Fibroblast of lung (primary cell): ENCODE measurements at regions not wholly inside any gene's neighbourhood (a gene's known extent, or its start where the extent isn't known, plus 50 kb on each side); places are given as distances from the start of the nearest gene placed in this dataset.

ENCODE experiments used
- DNase-seq, 2 donors: peaks; one replicate each; pipeline versions ENCODE4 v3.0.0 to v3.0.0-alpha.2; 2010; ENCODE audit warnings: low read depth in 2 of 2
- H2AFZ ChIP-seq: 2 replicates; pipeline ENCODE4 v1.5.1; 2012; ENCODE audit warnings: low read length, control low read depth, inconsistent platforms
- H3K27ac ChIP-seq: 2 replicates; pipeline ENCODE4 v1.5.1; 2011; ENCODE audit warnings: low read length, control low read depth; ENCODE audit not compliant: insufficient read depth
- H3K27me3 ChIP-seq: 2 replicates; pipeline ENCODE4 v1.5.1; 2011; ENCODE audit warnings: mild to moderate bottlenecking, low read length; ENCODE audit not compliant: control insufficient read depth, insufficient read depth
- H3K36me3 ChIP-seq: 2 replicates; pipeline ENCODE4 v1.5.1; 2011; ENCODE audit warnings: low read length; ENCODE audit not compliant: control insufficient read depth, insufficient read depth
- H3K4me1 ChIP-seq: 2 replicates; pipeline ENCODE4 v1.5.1; 2011; ENCODE audit warnings: low read length; ENCODE audit not compliant: control insufficient read depth, insufficient read depth; ENCODE audit errors: extremely low read depth
- H3K4me2 ChIP-seq: 2 replicates; pipeline ENCODE4 v1.5.1; 2011; ENCODE audit warnings: low read length, control low read depth; ENCODE audit not compliant: insufficient read depth; ENCODE audit errors: extremely low read depth
- H3K4me3 ChIP-seq, 4 experiments: fragments of 200-600 bp in 1 of 4; sonication (generic) in 1 of 4; replicated peaks in 1 of 4; 2 replicates each; pipeline ENCODE4 v1.5.1; 2011 to 2016; ENCODE audit warnings: low read length in 4 of 4, low read depth in 3 of 4, mild to moderate bottlenecking in 3 of 4, control low read depth in 2 of 4, inconsistent platforms in 1 of 4, mixed read lengths in 1 of 4; ENCODE audit not compliant: insufficient read depth in 1 of 4; ENCODE audit errors: control extremely low read depth in 1 of 4
- H3K79me2 ChIP-seq: 2 replicates; pipeline ENCODE4 v1.5.1; 2012; ENCODE audit warnings: mild to moderate bottlenecking, low read length, inconsistent platforms; ENCODE audit not compliant: control insufficient read depth, insufficient read depth
- H3K9ac ChIP-seq: 2 replicates; pipeline ENCODE4 v1.5.1; 2011; ENCODE audit warnings: mild to moderate bottlenecking, low read length, control low read depth; ENCODE audit not compliant: insufficient read depth
- H3K9me3 ChIP-seq: 2 replicates; pipeline ENCODE4 v1.5.1; 2012; ENCODE audit warnings: low read depth, low read length; ENCODE audit not compliant: control insufficient read depth, insufficient read depth
- H4K20me1 ChIP-seq: 2 replicates; pipeline ENCODE4 v1.5.1; 2011; ENCODE audit warnings: low read length; ENCODE audit not compliant: control insufficient read depth, insufficient read depth; ENCODE audit errors: extremely low read depth
- EZH2 ChIP-seq: IDR thresholded peaks from 2 replicates; pipeline ENCODE4 v1.5.1; 2012; ENCODE audit warnings: low read length, control low read depth, mild to moderate bottlenecking; ENCODE audit errors: missing control alignments
- TF ChIP-seq, protein P1 (sequence below), 2 donors: IDR thresholded peaks in 1 of 2; conservative IDR thresholded peaks in 1 of 2; 1 replicate in 1 of 2; 2 replicates in 1 of 2; pipeline ENCODE4 v1.5.1; 2011 to 2012; ENCODE audit warnings: low read length in 2 of 2, control low read depth in 1 of 2, inconsistent platforms in 1 of 2, low read depth in 1 of 2, mild to moderate bottlenecking in 1 of 2

DNA sequence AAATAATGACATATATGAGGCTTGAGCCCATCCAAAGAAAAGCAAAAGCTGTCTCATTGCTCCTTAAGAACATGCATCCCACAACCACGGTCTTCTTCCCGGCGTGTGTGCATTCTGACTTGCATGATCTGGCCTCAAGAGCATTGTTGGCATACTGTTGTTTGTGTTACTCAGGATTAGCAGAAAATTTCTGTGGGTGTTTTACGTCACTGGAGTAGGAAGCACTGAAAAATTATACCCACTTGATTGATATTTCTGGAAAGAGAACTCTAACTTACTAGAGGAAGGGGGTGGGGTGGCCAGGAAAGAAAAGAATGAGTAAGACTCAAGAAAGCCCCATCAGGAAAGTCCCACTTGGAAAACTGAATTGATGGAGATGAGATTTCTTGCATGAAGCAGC is 326.2 kb upstream of the PRDM1 start:
- Histone ChIP-seq H3K36me3 (no peaks in the 10 kb centered on the region), H3K79me2 (no peaks in the 10 kb centered on the region), H3K4me2 (peak overlapping the region; percentile 48), H4K20me1 (no peaks in the 10 kb centered on the region), H2AFZ (peak overlapping the region; percentile 56), H3K9ac (no peak overlapping the region), H3K27me3 (no peaks in the 10 kb centered on the region), H3K4me1 (no peaks in the 10 kb centered on the region), H3K4me3 (no peak overlapping the region), H3K9me3 (no peaks in the 10 kb centered on the region), H3K27ac (no peak overlapping the region)
- DNase-seq: peak; percentile 69 to 95
- TF ChIP-seq EZH2: no peak

DNA sequence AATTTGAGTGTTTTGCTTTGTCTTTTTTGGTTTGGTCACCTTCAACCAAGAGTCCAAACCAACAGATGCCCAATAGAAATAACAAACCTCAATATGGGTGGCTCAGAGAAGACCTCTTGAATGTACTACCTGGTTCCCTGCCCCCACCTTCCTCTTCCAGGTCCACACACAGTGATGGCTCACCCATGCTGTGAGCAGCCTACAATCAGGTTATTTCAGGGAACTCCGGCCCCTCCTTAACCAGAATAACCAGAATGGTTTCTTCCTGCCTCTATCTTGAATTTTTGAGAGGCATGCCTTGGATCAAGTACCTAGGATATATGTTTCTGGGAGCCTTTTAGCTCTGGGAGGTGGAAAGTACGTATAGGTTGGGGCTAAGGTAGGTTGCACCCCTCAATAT is 327.1 kb upstream of the PRDM1 start:
- H3K27ac ChIP-seq: no peak overlapping the region
- H3K9me3 ChIP-seq: no peaks in the 10 kb centered on the region

DNA sequence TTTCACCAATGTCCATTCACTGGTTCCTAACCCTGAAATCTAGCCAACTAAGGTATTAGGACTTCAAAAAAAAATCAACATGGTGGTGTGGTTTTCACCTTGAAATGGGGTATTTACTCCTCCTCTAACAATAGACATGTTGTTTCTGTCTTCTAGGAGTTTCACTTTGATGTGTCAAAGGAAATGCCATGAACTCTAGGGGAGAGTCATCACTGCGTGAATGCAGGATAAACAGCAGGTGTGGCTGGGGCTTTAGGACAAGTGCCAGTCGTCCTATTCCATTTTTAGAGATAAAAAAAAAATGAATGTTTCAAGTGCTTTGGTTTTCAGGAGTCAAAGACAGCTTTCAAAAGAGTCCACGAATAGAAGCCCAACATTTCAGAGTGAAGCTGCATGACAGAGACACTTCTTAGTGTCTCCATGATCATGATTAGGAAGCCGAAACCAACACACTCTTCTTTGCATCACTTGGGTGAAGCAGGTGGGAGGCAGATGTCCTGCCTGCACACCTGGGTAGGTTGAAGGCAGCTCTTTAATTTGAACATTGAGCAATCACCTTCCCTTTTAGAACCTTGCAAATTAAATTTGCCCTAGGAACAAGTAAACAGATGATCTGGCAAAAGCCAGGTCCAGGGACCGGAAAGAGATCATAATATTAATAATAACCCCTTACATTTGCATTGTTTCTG is 328.5 kb upstream of the PRDM1 start:
- no peak overlapping the region for H2AFZ ChIP-seq
- no peaks in the 10 kb centered on the region for H3K79me2 ChIP-seq
- H3K9me3 ChIP-seq: no peaks in the 10 kb centered on the region
- H3K27me3 ChIP-seq: no peaks in the 10 kb centered on the region
- DNase-seq: no peak
- H3K36me3 ChIP-seq: no peaks in the 10 kb centered on the region
- no peak for TF ChIP-seq EZH2
- TF ChIP-seq, protein P1, sequence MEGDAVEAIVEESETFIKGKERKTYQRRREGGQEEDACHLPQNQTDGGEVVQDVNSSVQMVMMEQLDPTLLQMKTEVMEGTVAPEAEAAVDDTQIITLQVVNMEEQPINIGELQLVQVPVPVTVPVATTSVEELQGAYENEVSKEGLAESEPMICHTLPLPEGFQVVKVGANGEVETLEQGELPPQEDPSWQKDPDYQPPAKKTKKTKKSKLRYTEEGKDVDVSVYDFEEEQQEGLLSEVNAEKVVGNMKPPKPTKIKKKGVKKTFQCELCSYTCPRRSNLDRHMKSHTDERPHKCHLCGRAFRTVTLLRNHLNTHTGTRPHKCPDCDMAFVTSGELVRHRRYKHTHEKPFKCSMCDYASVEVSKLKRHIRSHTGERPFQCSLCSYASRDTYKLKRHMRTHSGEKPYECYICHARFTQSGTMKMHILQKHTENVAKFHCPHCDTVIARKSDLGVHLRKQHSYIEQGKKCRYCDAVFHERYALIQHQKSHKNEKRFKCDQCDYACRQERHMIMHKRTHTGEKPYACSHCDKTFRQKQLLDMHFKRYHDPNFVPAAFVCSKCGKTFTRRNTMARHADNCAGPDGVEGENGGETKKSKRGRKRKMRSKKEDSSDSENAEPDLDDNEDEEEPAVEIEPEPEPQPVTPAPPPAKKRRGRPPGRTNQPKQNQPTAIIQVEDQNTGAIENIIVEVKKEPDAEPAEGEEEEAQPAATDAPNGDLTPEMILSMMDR (conservative IDR thresholded peaks at IDR 0.05 in 1 of 2, IDR thresholded peaks at IDR 0.05 in 1 of 2; ENCODE audit: low read depth in 1 of 2, low read length in 2 of 2): no peak
- H3K4me1 ChIP-seq: no peaks in the 10 kb centered on the region
- H4K20me1 ChIP-seq: no peaks in the 10 kb centered on the region
- H3K27ac ChIP-seq: no peak overlapping the region
- H3K4me2 ChIP-seq: no peak overlapping the region
- H3K9ac ChIP-seq: no peak overlapping the region
- H3K4me3 ChIP-seq: no peak overlapping the region

More for the DNA sequence above, 327.1 kb upstream of the PRDM1 start:
- Histone ChIP-seq H4K20me1 (no peaks in the 10 kb centered on the region), H2AFZ (no peak overlapping the region), H3K4me1 (no peaks in the 10 kb centered on the region), H3K79me2 (no peaks in the 10 kb centered on the region), H3K9ac (no peak overlapping the region), H3K27me3 (no peaks in the 10 kb centered on the region), H3K4me2 (no peak overlapping the region), H3K4me3 (no peak overlapping the region), H3K36me3 (no peaks in the 10 kb centered on the region)
- TF ChIP-seq, protein P1 (conservative IDR thresholded peaks at IDR 0.05 in 1 of 2, IDR thresholded peaks at IDR 0.05 in 1 of 2; ENCODE audit: low read depth in 1 of 2, low read length in 2 of 2): no peak
- no peak for TF ChIP-seq EZH2
- no peak for DNase-seq
